Fibroblast of lung (primary cell): ENCODE measurements at regions not wholly inside any gene's neighbourhood (a gene's known extent, or its start where the extent isn't known, plus 50 kb on each side); places are given as distances from the start of the nearest gene placed in this dataset.
"Not testable (repeated sequence)": the region's sequence is repeated elsewhere in the genome, so short reads cannot be mapped to it uniquely, and the experiment has no call there.

Source experiments
- EZH2 ChIP-seq: IDR thresholded peaks from 2 replicates; pipeline ENCODE4 v1.5.1; 2012; ENCODE audit warnings: low read length, control low read depth, mild to moderate bottlenecking; ENCODE audit errors: missing control alignments
- TF ChIP-seq, protein P1 (sequence below), 2 donors: IDR thresholded peaks in 1 of 2; conservative IDR thresholded peaks in 1 of 2; 1 replicate in 1 of 2; 2 replicates in 1 of 2; pipeline ENCODE4 v1.5.1; 2011 to 2012; ENCODE audit warnings: low read length in 2 of 2, control low read depth in 1 of 2, inconsistent platforms in 1 of 2, low read depth in 1 of 2, mild to moderate bottlenecking in 1 of 2

DNA sequence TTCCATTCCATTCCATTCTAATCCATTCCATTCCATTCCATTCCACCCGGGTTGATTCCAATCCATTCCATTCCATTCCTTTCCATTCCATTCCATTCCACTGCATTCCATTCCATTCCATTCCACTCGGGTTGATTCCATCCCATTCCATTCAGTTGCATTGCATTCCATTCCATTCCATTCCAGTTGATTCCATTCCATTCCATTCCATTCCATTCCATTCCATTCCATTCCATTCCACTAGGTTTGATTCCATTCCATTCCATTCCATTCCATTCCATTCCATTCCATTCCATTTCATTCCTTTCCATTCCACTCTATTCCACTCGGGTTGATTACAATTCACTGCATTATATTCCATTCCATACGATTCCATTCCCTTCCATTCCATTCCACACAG lies 1136.9 kb downstream of the RPIA start:
- TF ChIP-seq, protein P1, sequence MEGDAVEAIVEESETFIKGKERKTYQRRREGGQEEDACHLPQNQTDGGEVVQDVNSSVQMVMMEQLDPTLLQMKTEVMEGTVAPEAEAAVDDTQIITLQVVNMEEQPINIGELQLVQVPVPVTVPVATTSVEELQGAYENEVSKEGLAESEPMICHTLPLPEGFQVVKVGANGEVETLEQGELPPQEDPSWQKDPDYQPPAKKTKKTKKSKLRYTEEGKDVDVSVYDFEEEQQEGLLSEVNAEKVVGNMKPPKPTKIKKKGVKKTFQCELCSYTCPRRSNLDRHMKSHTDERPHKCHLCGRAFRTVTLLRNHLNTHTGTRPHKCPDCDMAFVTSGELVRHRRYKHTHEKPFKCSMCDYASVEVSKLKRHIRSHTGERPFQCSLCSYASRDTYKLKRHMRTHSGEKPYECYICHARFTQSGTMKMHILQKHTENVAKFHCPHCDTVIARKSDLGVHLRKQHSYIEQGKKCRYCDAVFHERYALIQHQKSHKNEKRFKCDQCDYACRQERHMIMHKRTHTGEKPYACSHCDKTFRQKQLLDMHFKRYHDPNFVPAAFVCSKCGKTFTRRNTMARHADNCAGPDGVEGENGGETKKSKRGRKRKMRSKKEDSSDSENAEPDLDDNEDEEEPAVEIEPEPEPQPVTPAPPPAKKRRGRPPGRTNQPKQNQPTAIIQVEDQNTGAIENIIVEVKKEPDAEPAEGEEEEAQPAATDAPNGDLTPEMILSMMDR (conservative IDR thresholded peaks at IDR 0.05 in 1 of 2, IDR thresholded peaks at IDR 0.05 in 1 of 2; ENCODE audit: low read depth in 1 of 2, low read length in 2 of 2), result not testable (repeated sequence)
- not testable (repeated sequence) for TF ChIP-seq EZH2
